NCI-H1694 treated with DMSO at 0.1 percent for 48 hours (cell line): ENCODE measurements at regions not wholly inside any gene's neighbourhood (a gene's known extent, or its start where the extent isn't known, plus 50 kb on each side); places are given as distances from the start of the nearest gene placed in this dataset.
"Not testable (repeated sequence)": the region's sequence is repeated elsewhere in the genome, so short reads cannot be mapped to it uniquely, and the experiment has no call there.

Experiments
- DNase-seq: peaks from one replicate; lab custom pipeline; 2025; lab: John Stamatoyannopoulos, UW

- DNase-seq, result no peak
These were observed 182.1 kb upstream of the ITGA1 start for GRCh38 chr5:52605317-52606313.

- DNase-seq, result no peak
These were observed 180.4 kb upstream of the ITGA1 start for GRCh38 chr5:52607227-52607824.

GRCh38 chr5:52620315-52620714 is 167.4 kb upstream of the ITGA1 start:
- no peak for DNase-seq

GRCh38 chr5:52623291-52623690 is 164.4 kb upstream of the ITGA1 start:
- no peak for DNase-seq

- no peak for DNase-seq
These were observed 163.4 kb upstream of the ITGA1 start for GRCh38 chr5:52624291-52624690.

- no peak for DNase-seq
These were observed 161.4 kb upstream of the ITGA1 start for GRCh38 chr5:52626312-52626711.

GRCh38 chr5:52627740-52628139 is 160.0 kb upstream of the ITGA1 start:
- no peak for DNase-seq

- no peak for DNase-seq
These were observed 155.4 kb upstream of the ITGA1 start for GRCh38 chr5:52632281-52632680.

- DNase-seq, result not testable (repeated sequence)
These were observed 153.5 kb upstream of the ITGA1 start for GRCh38 chr5:52634171-52634570.

- no peak for DNase-seq
These were observed 149.0 kb upstream of the ITGA1 start for GRCh38 chr5:52638732-52639131.

GRCh38 chr5:52648726-52649125 is 139.0 kb upstream of the ITGA1 start:
- DNase-seq, result no peak

- DNase-seq, result no peak
These were observed 132.6 kb upstream of the ITGA1 start for GRCh38 chr5:52655163-52655562.

- DNase-seq, result no peak
These were observed 131.0 kb upstream of the ITGA1 start for GRCh38 chr5:52656569-52657246.

GRCh38 chr5:52657247-52657645 is 130.5 kb upstream of the ITGA1 start:
- DNase-seq, result peak; percentile 56

- no peak for DNase-seq
These were observed 129.5 kb upstream of the ITGA1 start for GRCh38 chr5:52658246-52658645.

GRCh38 chr5:52660621-52661020 is 127.1 kb upstream of the ITGA1 start:
- DNase-seq, result no peak

GRCh38 chr5:52661903-52662595 is 125.7 kb upstream of the ITGA1 start:
- DNase-seq, result no peak

- no peak for DNase-seq
These were observed 122.2 kb upstream of the ITGA1 start for GRCh38 chr5:52665559-52665958.

GRCh38 chr5:52668139-52668538 is 119.6 kb upstream of the ITGA1 start:
- no peak for DNase-seq

GRCh38 chr5:52668544-52669185 is 119.1 kb upstream of the ITGA1 start:
- no peak for DNase-seq

GRCh38 chr5:52672459-52672858 is 115.3 kb upstream of the ITGA1 start:
- DNase-seq, result no peak

- no peak for DNase-seq
These were observed 114.2 kb upstream of the ITGA1 start for GRCh38 chr5:52673495-52673894.
